Retinal pigment epithelial cell (primary cell): ENCODE measurements at regions not wholly inside any gene's neighbourhood (a gene's known extent, or its start where the extent isn't known, plus 50 kb on each side); places are given as distances from the start of the nearest gene placed in this dataset.

Source experiments
- DNase-seq: peaks from one replicate; pipeline ENCODE4 v3.0.0-alpha.2; 2010; ENCODE audit warnings: low read depth
- H3K4me3 ChIP-seq: 2 replicates; pipeline ENCODE4 v1.5.1; 2011; ENCODE audit warnings: mild to moderate bottlenecking, low read length, control low read depth, moderate library complexity
- CTCF ChIP-seq: conservative IDR thresholded peaks from 2 replicates; pipeline ENCODE4 v1.5.1; 2011; ENCODE audit warnings: low read depth, low read length, control low read depth, inconsistent platforms

GRCh38 chr12:126858560-126858959 is 1408.4 kb upstream of the TMEM132C start:
- H3K4me3 ChIP-seq: no peak overlapping the region
- TF ChIP-seq CTCF: no peak
- DNase-seq: no peak

- DNase-seq: no peak
- H3K4me3 ChIP-seq: no peak overlapping the region
- no peak for TF ChIP-seq CTCF
Measured at GRCh38 chr12:126860210-126860609, 1406.8 kb upstream of the TMEM132C start.

- TF ChIP-seq CTCF: no peak
- no peak overlapping the region for H3K4me3 ChIP-seq
- DNase-seq: no peak
Measured at GRCh38 chr12:126862500-126862899, 1404.5 kb upstream of the TMEM132C start.

GRCh38 chr12:126869644-126870043 is 1397.3 kb upstream of the TMEM132C start:
- no peak for DNase-seq
- no peak overlapping the region for H3K4me3 ChIP-seq
- no peak for TF ChIP-seq CTCF

GRCh38 chr12:126873701-126874100 is 1393.3 kb upstream of the TMEM132C start:
- DNase-seq: no peak
- TF ChIP-seq CTCF: no peak
- H3K4me3 ChIP-seq: no peak overlapping the region

- peak; percentile 49 for TF ChIP-seq CTCF
- DNase-seq: no peak
- no peak overlapping the region for H3K4me3 ChIP-seq
Measured at GRCh38 chr12:126874427-126875026, 1392.4 kb upstream of the TMEM132C start.

- no peak for TF ChIP-seq CTCF
- no peak overlapping the region for H3K4me3 ChIP-seq
Measured at GRCh38 chr12:126879842-126880241, 1387.1 kb upstream of the TMEM132C start.

More at GRCh38 chr12:126879842-126880241, 1387.1 kb upstream of the TMEM132C start:
- DNase-seq: no peak
